22Rv1 (cell line): ENCODE measurements at regions not wholly inside any gene's neighbourhood (a gene's known extent, or its start where the extent isn't known, plus 50 kb on each side); places are given as distances from the start of the nearest gene placed in this dataset.

Experiments used
- H3K27ac ChIP-seq: fragments of 450-650 bp; 2 replicates; pipeline ENCODE4 v1.5.1; 2017
- ZFX ChIP-seq: fragments of 450-650 bp; IDR thresholded peaks from 2 replicates; pipeline ENCODE4 v1.6.1; 2017; ENCODE audit warnings: antibody characterized with exemption, borderline replicate concordance
- TF ChIP-seq, protein P1 (sequence below): fragments of 450-650 bp; IDR thresholded peaks from 2 replicates; pipeline ENCODE4 v1.5.1; 2017; ENCODE audit warnings: mild to moderate bottlenecking

- H3K27ac ChIP-seq, result no peak overlapping the region
- TF ChIP-seq ZFX, result no peak
- TF ChIP-seq, protein P1, sequence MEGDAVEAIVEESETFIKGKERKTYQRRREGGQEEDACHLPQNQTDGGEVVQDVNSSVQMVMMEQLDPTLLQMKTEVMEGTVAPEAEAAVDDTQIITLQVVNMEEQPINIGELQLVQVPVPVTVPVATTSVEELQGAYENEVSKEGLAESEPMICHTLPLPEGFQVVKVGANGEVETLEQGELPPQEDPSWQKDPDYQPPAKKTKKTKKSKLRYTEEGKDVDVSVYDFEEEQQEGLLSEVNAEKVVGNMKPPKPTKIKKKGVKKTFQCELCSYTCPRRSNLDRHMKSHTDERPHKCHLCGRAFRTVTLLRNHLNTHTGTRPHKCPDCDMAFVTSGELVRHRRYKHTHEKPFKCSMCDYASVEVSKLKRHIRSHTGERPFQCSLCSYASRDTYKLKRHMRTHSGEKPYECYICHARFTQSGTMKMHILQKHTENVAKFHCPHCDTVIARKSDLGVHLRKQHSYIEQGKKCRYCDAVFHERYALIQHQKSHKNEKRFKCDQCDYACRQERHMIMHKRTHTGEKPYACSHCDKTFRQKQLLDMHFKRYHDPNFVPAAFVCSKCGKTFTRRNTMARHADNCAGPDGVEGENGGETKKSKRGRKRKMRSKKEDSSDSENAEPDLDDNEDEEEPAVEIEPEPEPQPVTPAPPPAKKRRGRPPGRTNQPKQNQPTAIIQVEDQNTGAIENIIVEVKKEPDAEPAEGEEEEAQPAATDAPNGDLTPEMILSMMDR, result no peak
Observed at GRCh38 chr4:22999419-22999818, 306.7 kb downstream of the GBA3 start.

- no peak overlapping the region for H3K27ac ChIP-seq
- TF ChIP-seq, protein P1, result no peak
- TF ChIP-seq ZFX, result no peak
Observed at GRCh38 chr4:22997358-22998224, 304.9 kb downstream of the GBA3 start.

- no peak for TF ChIP-seq ZFX
- TF ChIP-seq, protein P1, result no peak
- no peak overlapping the region for H3K27ac ChIP-seq
Observed at GRCh38 chr4:22991576-22991975, 298.8 kb downstream of the GBA3 start.

DNA sequence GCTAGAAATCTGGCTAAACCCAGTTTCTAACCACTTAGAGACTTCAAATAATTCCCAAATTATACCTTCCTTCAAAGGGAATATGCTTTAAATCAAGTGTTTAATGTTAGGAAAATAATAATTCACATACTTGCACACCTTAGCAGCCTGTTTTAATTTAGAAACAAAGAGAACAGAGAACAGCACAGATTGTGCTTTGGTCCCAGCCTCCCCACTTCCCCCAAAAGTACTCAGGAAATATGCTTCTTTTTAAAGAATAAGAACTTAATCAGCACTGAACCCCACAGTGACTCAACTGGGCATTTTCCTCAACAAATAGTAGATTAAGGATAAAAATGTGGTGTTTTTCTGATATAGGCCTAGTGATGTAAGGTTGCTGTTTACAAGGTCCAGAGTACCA lies 295.8 kb downstream of the GBA3 start:
- no peak for TF ChIP-seq ZFX
- TF ChIP-seq, protein P1, result no peak
- H3K27ac ChIP-seq, result no peak overlapping the region

- no peak for TF ChIP-seq ZFX
- TF ChIP-seq, protein P1, result no peak
- H3K27ac ChIP-seq, result no peak overlapping the region
Observed at GRCh38 chr4:22987870-22988269, 295.1 kb downstream of the GBA3 start.

DNA sequence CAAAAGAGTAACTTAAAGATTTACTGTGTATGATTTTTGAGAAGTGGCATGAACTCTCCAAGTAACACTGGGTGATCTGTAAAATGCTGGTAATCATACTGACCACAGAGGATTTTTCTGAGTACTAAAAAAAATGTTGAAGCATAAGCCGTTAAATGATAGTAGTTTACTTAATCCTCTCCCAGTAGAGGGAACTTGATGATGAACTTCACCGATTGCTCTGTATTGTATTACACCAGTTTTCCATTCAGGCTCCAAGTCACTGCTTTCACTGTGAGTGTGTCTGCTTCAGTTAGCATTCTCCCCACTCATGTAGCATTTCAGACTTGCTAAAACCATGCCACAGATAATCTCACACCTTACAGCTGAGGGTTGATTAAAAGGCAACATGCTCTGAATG lies 294.1 kb downstream of the GBA3 start:
- TF ChIP-seq, protein P1, result no peak
- TF ChIP-seq ZFX, result no peak
- no peak overlapping the region for H3K27ac ChIP-seq

- TF ChIP-seq ZFX, result no peak
- TF ChIP-seq, protein P1, result no peak
- H3K27ac ChIP-seq, result no peak overlapping the region
Observed at GRCh38 chr4:22986262-22986661, 293.5 kb downstream of the GBA3 start.
